KOPT-K1 (cell line): ENCODE measurements at regions not wholly inside any gene's neighbourhood (a gene's known extent, or its start where the extent isn't known, plus 50 kb on each side); places are given as distances from the start of the nearest gene placed in this dataset.
"Not testable (repeated sequence)": the region's sequence is repeated elsewhere in the genome, so short reads cannot be mapped to it uniquely, and the experiment has no call there.

Source experiments
- H3K27ac ChIP-seq: fragments of 200-600 bp; sonication (generic); 2 replicates; pipeline ENCODE4 v1.5.1; 2016; ENCODE audit warnings: antibody characterized with exemption, mild to moderate bottlenecking, low read depth, low read length; ENCODE audit not compliant: poor library complexity, severe bottlenecking
- H3K36me3 ChIP-seq: fragments of 200-600 bp; sonication (generic); 2 replicates; pipeline ENCODE4 v1.5.1; 2017; ENCODE audit warnings: antibody characterized with exemption, mild to moderate bottlenecking, low read length, moderate library complexity; ENCODE audit not compliant: insufficient read depth
- H3K9me3 ChIP-seq: fragments of 200-600 bp; sonication (generic); 2 replicates; pipeline ENCODE4 v1.5.1; 2017; ENCODE audit warnings: antibody characterized with exemption, low read length, mild to moderate bottlenecking; ENCODE audit not compliant: insufficient read depth, poor library complexity, severe bottlenecking

GRCh38 chr5:54873691-54874090 lies 111.7 kb downstream of the ESM1 start:
- Histone ChIP-seq H3K27ac (no peak overlapping the region), H3K9me3 (no peaks in the 10 kb centered on the region), H3K36me3 (no peaks in the 10 kb centered on the region)

- H3K9me3 ChIP-seq: no peaks in the 10 kb centered on the region
- H3K36me3 ChIP-seq: no peaks in the 10 kb centered on the region
- H3K27ac ChIP-seq: no peak overlapping the region
Observed at GRCh38 chr5:54872810-54873209, 112.6 kb downstream of the ESM1 start.

GRCh38 chr5:54870271-54870670 lies 115.1 kb downstream of the ESM1 start:
- no peak overlapping the region for H3K27ac ChIP-seq
- H3K36me3 ChIP-seq: no peaks in the 10 kb centered on the region
- no peaks in the 10 kb centered on the region for H3K9me3 ChIP-seq

DNA sequence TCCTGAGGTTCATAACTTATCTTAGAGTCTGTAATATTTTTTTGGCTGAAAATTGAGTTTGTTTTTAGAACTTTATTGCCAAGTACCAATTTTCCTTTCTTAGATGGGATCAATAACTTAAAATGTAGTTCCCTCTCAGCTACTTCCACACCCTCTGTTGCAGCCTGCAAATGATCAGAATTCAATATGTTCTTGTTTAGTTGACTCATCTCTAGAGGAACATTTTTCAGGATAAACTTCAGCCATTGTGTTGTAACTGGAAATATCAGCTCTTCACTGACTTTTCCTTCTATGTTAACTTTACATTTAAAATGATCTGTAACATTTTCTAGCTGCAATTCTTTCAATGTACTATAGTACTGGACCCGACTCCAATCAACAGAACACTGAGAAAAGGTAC lies 115.7 kb downstream of the ESM1 start:
- no peaks in the 10 kb centered on the region for H3K9me3 ChIP-seq
- no peak overlapping the region for H3K27ac ChIP-seq
- no peaks in the 10 kb centered on the region for H3K36me3 ChIP-seq

DNA sequence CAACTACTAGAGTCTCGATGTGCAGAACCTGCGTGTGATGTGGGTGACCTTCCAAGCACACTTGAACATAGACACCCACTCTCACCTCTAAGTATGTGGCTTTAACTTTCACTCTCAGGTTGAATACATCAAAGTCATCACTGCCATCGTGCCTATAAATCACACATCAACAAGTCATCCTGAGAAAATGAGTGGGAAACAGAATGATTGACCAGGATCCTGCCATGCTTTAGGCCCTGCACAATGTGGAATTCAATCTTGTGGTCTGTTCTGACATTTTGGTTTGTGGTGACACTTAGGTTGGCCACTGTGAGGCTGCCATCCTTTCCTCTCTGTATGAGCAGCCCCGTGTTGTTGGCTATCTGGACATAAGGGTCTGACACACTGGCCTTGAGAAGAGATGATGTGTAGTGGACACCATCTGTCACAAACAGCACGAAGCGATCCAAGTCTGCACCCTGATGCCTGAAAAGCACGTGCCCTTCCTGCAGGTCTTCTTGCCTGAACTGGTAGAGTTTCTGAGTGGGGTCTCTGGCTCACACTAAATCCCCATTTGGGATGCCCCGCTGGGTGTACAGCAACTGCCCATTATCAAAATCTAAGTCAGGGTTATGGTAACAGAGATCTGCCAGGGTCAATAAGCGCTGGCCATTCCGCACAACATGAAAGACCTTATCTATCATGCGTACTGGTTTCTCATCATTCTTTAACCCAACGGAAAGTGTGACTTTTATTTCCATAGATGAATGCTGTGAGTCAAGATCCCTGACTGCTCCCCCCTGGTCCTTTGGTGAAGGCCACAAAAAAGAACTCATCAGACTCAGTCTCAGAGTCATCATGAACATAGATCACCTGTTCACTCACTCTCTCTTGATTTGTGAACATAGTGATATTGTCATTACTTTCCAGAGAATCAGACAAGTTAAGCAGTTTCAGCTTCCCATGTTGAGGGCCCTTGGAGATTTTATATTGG lies 116.6 kb downstream of the ESM1 start:
- Histone ChIP-seq H3K36me3 (no peaks in the 10 kb centered on the region), H3K27ac (no peak overlapping the region), H3K9me3 (no peaks in the 10 kb centered on the region)

DNA sequence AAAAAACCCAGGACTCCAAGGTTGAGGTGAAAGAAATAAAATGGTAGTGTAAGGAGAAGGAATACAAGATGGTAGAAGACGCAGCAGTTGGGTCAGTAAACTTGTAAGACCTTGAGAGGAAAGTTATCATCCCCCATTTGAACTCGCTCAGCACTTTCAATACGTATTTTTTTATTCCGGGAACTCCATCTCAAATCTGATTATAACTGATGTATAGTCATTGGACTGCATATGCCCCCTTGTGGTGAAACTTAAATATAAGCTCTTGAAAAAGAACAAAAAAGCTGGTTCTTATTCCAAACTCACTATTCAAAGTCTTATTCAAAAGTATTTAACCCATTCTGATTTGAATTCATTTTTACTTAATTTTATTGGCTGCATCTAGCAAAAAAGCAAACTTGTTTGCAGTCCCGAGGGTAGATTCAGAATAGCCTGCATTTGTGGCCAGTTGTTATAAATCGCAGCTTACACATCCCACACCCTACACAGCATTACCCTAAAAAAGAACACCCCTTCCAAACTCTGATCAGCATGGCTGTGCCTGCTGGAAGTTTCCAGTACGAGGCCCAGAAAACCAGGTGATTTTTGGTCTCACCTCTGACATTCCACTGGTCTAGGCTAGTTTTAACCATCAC lies 118.0 kb downstream of the ESM1 start:
- Histone ChIP-seq H3K27ac (no peak overlapping the region), H3K9me3 (no peaks in the 10 kb centered on the region), H3K36me3 (no peaks in the 10 kb centered on the region)

GRCh38 chr5:54864911-54865515 lies 120.4 kb downstream of the ESM1 start:
- not testable (repeated sequence) for H3K9me3 ChIP-seq, H3K36me3 ChIP-seq, H3K27ac ChIP-seq

DNA sequence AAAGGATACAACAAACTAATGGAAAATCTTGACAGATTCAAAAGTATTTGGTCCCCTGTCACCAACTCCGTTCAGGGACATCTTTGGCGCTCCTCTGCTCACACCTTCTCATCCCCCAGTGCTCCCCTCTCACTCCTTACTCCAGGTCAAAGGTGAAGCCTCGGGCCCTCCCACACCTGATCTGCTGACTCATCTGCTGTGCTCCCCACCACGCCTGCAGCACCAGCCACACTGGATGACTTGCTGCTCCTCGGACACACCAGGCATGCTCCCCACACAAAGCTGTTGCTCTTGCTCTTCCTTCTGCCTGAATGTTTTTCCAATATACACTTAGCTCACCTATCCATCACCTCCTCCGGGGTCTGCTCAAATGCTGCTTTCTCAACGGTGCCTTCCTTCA lies 123.4 kb downstream of the ESM1 start:
- peaks cover 24% of the 10 kb centered on the region for H3K9me3 ChIP-seq
- H3K27ac ChIP-seq: no peak overlapping the region

GRCh38 chr5:54861212-54861894 lies 124.0 kb downstream of the ESM1 start:
- Histone ChIP-seq H3K9me3 (peaks cover 28% of the 10 kb centered on the region), H3K36me3 (no peaks in the 10 kb centered on the region), H3K27ac (no peak overlapping the region)

More for the DNA sequence above, 123.4 kb downstream of the ESM1 start:
- no peaks in the 10 kb centered on the region for H3K36me3 ChIP-seq

DNA sequence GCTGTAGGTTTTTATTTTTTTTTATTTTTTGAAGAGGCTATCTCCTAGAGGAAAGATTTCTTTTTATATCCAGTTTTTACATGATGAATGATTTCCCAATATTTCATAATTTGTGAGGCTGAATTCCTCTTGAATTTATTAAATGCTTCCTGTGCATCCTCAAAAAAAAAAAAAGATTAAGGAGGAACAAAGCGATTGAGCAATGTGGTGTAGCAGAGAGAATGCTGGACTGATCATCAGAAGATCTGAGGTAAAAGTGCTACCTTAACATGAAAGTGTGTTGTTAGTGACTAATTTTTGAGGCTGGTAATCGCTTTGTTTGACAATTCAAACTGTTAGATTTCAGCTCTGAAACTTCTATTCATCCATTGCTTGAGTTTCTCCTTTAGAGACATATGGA lies 125.1 kb downstream of the ESM1 start:
- Histone ChIP-seq H3K36me3 (no peaks in the 10 kb centered on the region), H3K27ac (no peak overlapping the region), H3K9me3 (peaks cover 28% of the 10 kb centered on the region)

GRCh38 chr5:54859316-54859715 lies 126.1 kb downstream of the ESM1 start:
- no peak overlapping the region for H3K27ac ChIP-seq
- H3K9me3 ChIP-seq: peaks cover 28% of the 10 kb centered on the region
- no peaks in the 10 kb centered on the region for H3K36me3 ChIP-seq

- Histone ChIP-seq H3K27ac (no peak overlapping the region), H3K9me3 (peaks cover 28% of the 10 kb centered on the region), H3K36me3 (no peaks in the 10 kb centered on the region)
Observed at GRCh38 chr5:54854883-54855581, 130.4 kb downstream of the ESM1 start.

DNA sequence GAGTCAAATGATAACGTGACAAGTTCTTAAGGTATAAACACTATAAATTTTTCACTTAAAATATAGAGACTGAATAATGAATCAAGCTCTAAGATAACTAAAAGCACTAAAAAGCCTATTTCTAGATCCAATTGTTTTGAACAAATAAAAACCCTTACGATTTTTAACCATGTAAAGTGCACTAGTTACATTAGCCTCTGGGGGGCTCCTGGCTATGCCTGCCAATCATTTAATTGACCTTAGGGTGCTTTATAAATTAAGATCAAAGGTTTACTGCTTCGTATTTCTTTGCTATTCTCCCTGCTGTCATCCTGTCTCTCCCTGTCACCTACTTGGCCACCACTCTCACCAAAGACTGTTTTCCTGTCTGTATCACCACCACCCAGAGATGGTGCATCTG lies 133.4 kb downstream of the ESM1 start:
- no peak overlapping the region for H3K27ac ChIP-seq
- H3K9me3 ChIP-seq: peaks cover 4% of the 10 kb centered on the region
- H3K36me3 ChIP-seq: no peaks in the 10 kb centered on the region

DNA sequence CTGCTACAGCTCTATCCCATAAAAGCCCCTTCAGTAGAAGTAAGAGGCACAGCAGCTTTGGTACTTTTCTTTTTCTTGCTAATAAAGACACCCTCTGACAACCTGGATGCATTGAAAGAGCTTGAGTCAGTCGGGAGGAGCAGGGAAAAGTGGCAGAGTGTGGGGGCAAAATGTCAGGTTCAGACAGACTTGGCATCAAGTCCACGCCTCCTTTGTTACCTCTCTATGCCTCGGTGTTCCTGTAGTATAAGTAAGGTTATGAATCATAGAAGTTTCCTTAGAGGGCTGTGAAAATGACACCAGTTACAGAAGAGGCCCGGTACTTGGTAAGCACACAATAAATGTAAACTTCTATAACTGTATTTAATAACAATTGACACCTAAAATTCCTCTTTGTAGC lies 133.9 kb downstream of the ESM1 start:
- Histone ChIP-seq H3K27ac (no peak overlapping the region), H3K36me3 (no peaks in the 10 kb centered on the region), H3K9me3 (no peaks in the 10 kb centered on the region)
